Spinal cord (tissue), 9 donors: ENCODE measurements at regions not wholly inside any gene's neighbourhood (a gene's known extent, or its start where the extent isn't known, plus 50 kb on each side); places are given as distances from the start of the nearest gene placed in this dataset.

Experiments used
- DNase-seq, 6 donors: peaks; one replicate each; pipeline versions ENCODE4 v3.0.0 to v3.0.0-alpha.2; 2013 to 2015; ENCODE audit warnings: low spot score in 6 of 6, low read depth in 4 of 6
- H3K27ac ChIP-seq: one replicate; pipeline ENCODE4 v1.5.1; 2013; ENCODE audit warnings: low read depth, low read length, control low read depth
- H3K27me3 ChIP-seq: one replicate; pipeline ENCODE4 v1.6.1; 2013; ENCODE audit warnings: low read length; ENCODE audit not compliant: control insufficient read depth, insufficient read depth
- H3K36me3 ChIP-seq: one replicate; pipeline ENCODE4 v1.6.1; 2013; ENCODE audit warnings: low read length; ENCODE audit not compliant: control insufficient read depth, insufficient read depth
- H3K4me1 ChIP-seq: one replicate; pipeline ENCODE4 v1.6.1; 2013; ENCODE audit warnings: low read length; ENCODE audit not compliant: control insufficient read depth, insufficient read depth
- H3K4me3 ChIP-seq: one replicate; pipeline ENCODE4 v1.5.1; 2013; ENCODE audit warnings: low read depth, low read length, control low read depth
- H3K9me3 ChIP-seq: one replicate; pipeline ENCODE4 v1.6.1; 2013; ENCODE audit warnings: low read length; ENCODE audit not compliant: control insufficient read depth, insufficient read depth
- WGBS: methylation state at CpG from one replicate; pipeline ENCODE4 v1.1.5; 2013; ENCODE audit warnings: missing lambda C conversion rate; ENCODE audit not compliant: insufficient coverage; 5-methylcytosine and 5-hydroxymethylcytosine counted together
- donor health status: healthy.

- Histone ChIP-seq H3K27ac (no peak overlapping the region), H3K4me1 (no peaks in the 10 kb centered on the region), H3K27me3 (no peaks in the 10 kb centered on the region), H3K9me3 (no peaks in the 10 kb centered on the region), H3K36me3 (no peaks in the 10 kb centered on the region), H3K4me3 (no peak overlapping the region)
- WGBS = 75% methylated on average over 1 of the region's 5 CpGs
- DNase-seq = no peak
Measured at GRCh38 chr13:48181482-48182145, 51.4 kb upstream of the ITM2B start.

DNA sequence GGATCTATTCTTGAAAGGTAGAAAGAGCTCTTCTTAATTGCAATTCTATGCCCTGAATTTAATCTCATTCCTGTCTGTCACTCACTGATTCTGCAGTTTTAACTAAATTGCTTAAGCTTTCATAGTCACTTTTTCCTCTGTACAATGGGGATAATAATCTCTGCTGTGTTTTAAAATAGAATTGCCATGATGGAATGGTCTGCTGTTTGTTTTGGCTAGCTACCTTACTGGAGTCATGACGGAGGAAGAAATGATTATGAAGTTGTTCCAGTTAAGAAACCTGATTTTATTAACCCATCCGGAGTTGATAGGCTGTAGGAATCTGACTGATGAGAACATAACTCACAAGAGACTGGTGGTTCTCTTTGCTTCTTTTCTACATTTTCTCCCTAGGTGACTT lies 54.9 kb upstream of the ITM2B start:
- no peaks in the 10 kb centered on the region for H3K36me3 ChIP-seq
- no peaks in the 10 kb centered on the region for H3K9me3 ChIP-seq
- H3K4me1 ChIP-seq = no peaks in the 10 kb centered on the region
- no peak for DNase-seq
- H3K27ac ChIP-seq = no peak overlapping the region
- no peaks in the 10 kb centered on the region for H3K27me3 ChIP-seq
- 100% methylated on average over 1 of the region's 2 CpGs for WGBS
- H3K4me3 ChIP-seq = no peak overlapping the region

GRCh38 chr13:48176781-48177180 lies 56.2 kb upstream of the ITM2B start:
- Histone ChIP-seq H3K4me3 (no peak overlapping the region), H3K36me3 (no peaks in the 10 kb centered on the region), H3K9me3 (no peaks in the 10 kb centered on the region), H3K4me1 (no peaks in the 10 kb centered on the region), H3K27me3 (no peaks in the 10 kb centered on the region), H3K27ac (no peak overlapping the region)
- DNase-seq = no peak
- 100% methylated on average over 1 of the region's 6 CpGs for WGBS

DNA sequence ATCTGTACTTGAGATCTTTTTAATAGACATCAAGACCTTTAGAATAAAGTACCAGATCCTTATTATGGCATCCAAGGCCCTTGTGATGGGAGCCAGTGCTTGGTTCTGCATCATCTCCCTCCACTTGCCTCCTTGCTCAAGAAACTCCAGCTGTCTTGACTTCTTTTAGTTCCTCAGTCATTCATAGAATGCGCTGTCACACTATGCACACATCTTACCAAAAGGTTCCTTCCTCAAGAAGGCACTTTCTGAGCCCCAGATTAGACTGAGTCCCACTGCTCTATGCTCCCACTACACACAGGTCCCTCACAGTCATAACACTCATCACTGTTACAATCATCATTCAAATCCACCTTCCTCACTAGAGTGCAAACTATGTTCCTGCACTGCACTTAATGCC lies 57.8 kb upstream of the ITM2B start:
- Histone ChIP-seq H3K27me3 (no peaks in the 10 kb centered on the region), H3K4me1 (no peaks in the 10 kb centered on the region), H3K9me3 (no peaks in the 10 kb centered on the region), H3K36me3 (no peaks in the 10 kb centered on the region), H3K27ac (no peak overlapping the region), H3K4me3 (no peak overlapping the region)
- 93% methylated on average over 1 of the region's 1 CpG for WGBS
- no peak for DNase-seq

DNA sequence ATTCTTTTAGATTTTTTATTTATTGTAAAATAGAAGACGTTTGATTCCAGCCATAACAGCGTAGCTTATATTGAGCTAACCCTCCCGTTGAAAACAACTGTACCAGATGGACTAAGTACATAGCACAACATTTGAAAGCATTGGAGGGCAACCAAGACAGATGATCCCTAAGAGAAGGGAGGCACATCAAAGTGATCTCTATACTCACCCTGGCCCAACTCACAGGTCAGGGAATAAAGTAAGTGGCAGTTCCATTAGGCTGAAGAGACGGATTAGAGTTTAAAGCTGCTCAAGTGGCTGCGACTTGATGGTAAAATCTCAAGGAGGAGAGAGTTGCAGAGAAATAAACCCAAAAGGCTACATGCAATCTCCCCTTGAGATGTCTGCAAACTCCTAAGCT lies 65.1 kb upstream of the ITM2B start:
- WGBS = 100% methylated on average over 1 of the region's 5 CpGs
- no peak overlapping the region for H3K27ac ChIP-seq

GRCh38 chr13:48165727-48166126 lies 67.3 kb upstream of the ITM2B start:
- Histone ChIP-seq H3K9me3 (no peaks in the 10 kb centered on the region), H3K4me3 (no peak overlapping the region), H3K36me3 (no peaks in the 10 kb centered on the region), H3K27me3 (no peaks in the 10 kb centered on the region), H3K27ac (no peak overlapping the region), H3K4me1 (no peaks in the 10 kb centered on the region)
- WGBS = no CpG with 5 or more reads among the region's 1 CpG
- no peak for DNase-seq

More for the DNA sequence above, 65.1 kb upstream of the ITM2B start:
- no peak overlapping the region for H3K4me3 ChIP-seq
- H3K9me3 ChIP-seq = no peaks in the 10 kb centered on the region
- no peaks in the 10 kb centered on the region for H3K27me3 ChIP-seq
- no peaks in the 10 kb centered on the region for H3K4me1 ChIP-seq
- H3K36me3 ChIP-seq = no peaks in the 10 kb centered on the region
- no peak for DNase-seq

GRCh38 chr13:48165063-48165462 lies 67.9 kb upstream of the ITM2B start:
- Histone ChIP-seq H3K9me3 (no peaks in the 10 kb centered on the region), H3K36me3 (no peaks in the 10 kb centered on the region), H3K27me3 (no peaks in the 10 kb centered on the region), H3K4me3 (no peak overlapping the region), H3K4me1 (no peaks in the 10 kb centered on the region), H3K27ac (no peak overlapping the region)
- DNase-seq = no peak
- no CpG with 5 or more reads among the region's 1 CpG for WGBS

DNA sequence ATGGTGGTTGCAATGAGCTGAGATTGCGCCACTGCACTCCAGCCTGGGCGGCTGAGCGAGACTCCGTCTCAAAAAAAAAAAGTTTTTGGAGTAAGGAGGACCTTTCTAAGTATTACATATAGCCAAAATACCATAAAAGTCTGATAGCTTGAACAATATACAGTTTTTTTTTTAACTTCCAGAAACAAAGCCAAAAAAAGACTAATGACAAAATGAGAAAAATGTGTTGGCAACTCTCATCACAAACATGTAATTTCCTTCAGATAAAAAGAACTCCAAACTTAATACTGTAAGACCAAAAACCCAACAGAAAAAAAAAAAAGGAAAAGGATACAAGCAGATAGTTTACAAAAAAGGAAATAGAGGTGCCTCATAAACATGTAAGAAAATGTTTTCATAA lies 68.2 kb upstream of the MED4 start:
- no CpG with 5 or more reads among the region's 4 CpGs for WGBS
- Histone ChIP-seq H3K27ac (no peak overlapping the region), H3K4me3 (no peak overlapping the region), H3K27me3 (no peaks in the 10 kb centered on the region), H3K4me1 (no peaks in the 10 kb centered on the region), H3K9me3 (no peaks in the 10 kb centered on the region), H3K36me3 (no peaks in the 10 kb centered on the region)
- DNase-seq = no peak

DNA sequence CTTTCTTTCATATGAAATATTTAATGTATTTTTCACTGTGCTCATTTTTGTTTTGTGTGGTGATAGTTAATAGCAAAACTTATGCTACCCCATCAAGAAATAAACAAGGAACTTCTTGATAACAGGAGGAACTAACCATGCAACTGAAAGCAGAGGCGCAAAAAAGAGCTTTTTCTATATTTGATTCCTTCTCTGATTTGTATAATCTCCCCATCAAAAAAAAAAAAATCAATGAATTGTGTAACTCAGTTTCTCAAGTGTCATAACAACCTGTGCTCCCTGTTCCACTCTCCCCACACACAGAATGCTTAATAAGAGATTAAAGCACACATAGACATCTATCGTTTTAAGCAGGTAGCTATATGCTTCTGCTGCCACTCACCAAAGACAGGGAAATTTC lies 67.3 kb upstream of the MED4 start:
- no peak overlapping the region for H3K27ac ChIP-seq
- H3K9me3 ChIP-seq = no peaks in the 10 kb centered on the region
- no peaks in the 10 kb centered on the region for H3K4me1 ChIP-seq
- no peaks in the 10 kb centered on the region for H3K27me3 ChIP-seq
- WGBS = no CpG with 5 or more reads among the region's 2 CpGs
- no peaks in the 10 kb centered on the region for H3K36me3 ChIP-seq
- no peak for DNase-seq
- H3K4me3 ChIP-seq = no peak overlapping the region

GRCh38 chr13:48161530-48162179 lies 66.8 kb upstream of the MED4 start:
- no peak overlapping the region for H3K4me3 ChIP-seq
- no peaks in the 10 kb centered on the region for H3K4me1 ChIP-seq
- peak overlapping the region; percentile 22 for H3K27ac ChIP-seq
- H3K36me3 ChIP-seq = no peaks in the 10 kb centered on the region
- H3K27me3 ChIP-seq = no peaks in the 10 kb centered on the region
- DNase-seq = peak in 1 of 6 donors; percentile 25
- no peaks in the 10 kb centered on the region for H3K9me3 ChIP-seq
- 88% methylated on average over 5 of the region's 5 CpGs for WGBS
